Natural killer cell (primary cell): ENCODE measurements at regions not wholly inside any gene's neighbourhood (a gene's known extent, or its start where the extent isn't known, plus 50 kb on each side); places are given as distances from the start of the nearest gene placed in this dataset.

Source experiments
- ATAC-seq, 3 donors: fragments of 150-1000 bp in 2 of 3; fragments of 200-7000 bp in 1 of 3; cut with Tn5 transposase; 1 replicate in 1 of 3; 2 replicates in 2 of 3; pipeline ENCODE4 v1.10.0; 2021; ENCODE audit warnings: mild to moderate bottlenecking in 2 of 3, moderate library complexity in 2 of 3
- DNase-seq, 2 donors: peaks; one replicate each; pipeline versions ENCODE4 v3.0.0 to v3.0.0-alpha.2; 2013 to 2021; ENCODE audit warnings: mixed read lengths in 1 of 2
- H3K27ac ChIP-seq: one replicate; pipeline ENCODE4 v1.5.1; 2013; ENCODE audit warnings: mild to moderate bottlenecking, low read length
- H3K27me3 ChIP-seq: one replicate; pipeline ENCODE4 v1.6.1; 2013; ENCODE audit warnings: low read length; ENCODE audit not compliant: control insufficient read depth, insufficient read depth
- H3K36me3 ChIP-seq: one replicate; pipeline ENCODE4 v1.6.1; 2013; ENCODE audit warnings: low read length; ENCODE audit not compliant: control insufficient read depth, insufficient read depth
- H3K4me1 ChIP-seq: one replicate; pipeline ENCODE4 v1.6.1; 2013; ENCODE audit warnings: low read length; ENCODE audit not compliant: control insufficient read depth, insufficient read depth
- H3K4me3 ChIP-seq: one replicate; pipeline ENCODE4 v1.5.1; 2013; ENCODE audit warnings: low read length
- H3K9me3 ChIP-seq: one replicate; pipeline ENCODE4 v1.6.1; 2013; ENCODE audit warnings: low read length; ENCODE audit not compliant: control insufficient read depth, insufficient read depth
- H3K27ac Mint-ChIP-seq, 2 donors: one replicate each; pipeline ENCODE4 v1.8.0; 2022; ENCODE audit warnings: mild to moderate bottlenecking in 2 of 2, mixed read lengths in 2 of 2, moderate library complexity in 1 of 2
- H3K27me3 Mint-ChIP-seq, 2 donors: one replicate each; pipeline ENCODE4 v1.8.0; 2022; ENCODE audit warnings: low read depth in 2 of 2, mixed read lengths in 2 of 2
- H3K36me3 Mint-ChIP-seq: one replicate; pipeline ENCODE4 v1.8.0; 2022; ENCODE audit warnings: mixed read lengths
- H3K4me1 Mint-ChIP-seq, 2 donors: one replicate each; pipeline ENCODE4 v1.8.0; 2022; ENCODE audit warnings: mixed read lengths in 2 of 2
- H3K4me3 Mint-ChIP-seq: one replicate; pipeline ENCODE4 v1.8.0; 2022; ENCODE audit warnings: mild to moderate bottlenecking, moderate library complexity, mixed read lengths
- H3K9me3 Mint-ChIP-seq, 2 donors: one replicate each; pipeline ENCODE4 v1.8.0; 2022; ENCODE audit warnings: mixed read lengths in 2 of 2
- CTCF ChIP-seq: fragments of 200-600 bp; IDR thresholded peaks from one replicate; pipeline ENCODE4 v1.8.0; 2022; ENCODE audit warnings: antibody characterized with exemption
- WGBS: methylation state at CpG from one replicate; pipeline ENCODE4 v1.1.7; 2013; ENCODE audit warnings: missing lambda C conversion rate; ENCODE audit not compliant: insufficient coverage; 5-methylcytosine and 5-hydroxymethylcytosine counted together
- intact Hi-C: fragments of 100-400 bp; cut with micrococcal nuclease; formaldehyde crosslinking; loops from one replicate; pipeline ENCODE4 v1.14.2; 2022

DNA sequence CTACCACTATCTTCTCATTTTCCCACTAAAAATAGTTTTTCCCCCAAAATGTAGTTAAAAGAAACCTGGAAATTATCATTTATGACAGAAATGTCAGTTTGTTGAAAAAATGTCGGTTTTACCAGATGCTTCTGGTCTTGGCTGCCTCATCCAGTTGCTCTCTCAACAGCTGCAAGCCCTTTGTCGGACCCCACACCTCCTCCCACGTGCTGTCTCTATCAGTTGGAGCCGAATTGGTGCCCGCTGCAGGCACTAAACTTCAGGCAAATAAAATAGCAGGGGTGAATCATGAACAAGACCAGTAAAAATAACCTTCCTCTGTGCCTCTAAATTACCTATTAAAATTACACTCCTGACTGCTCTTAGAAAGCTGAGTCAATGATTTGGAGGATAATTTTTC, 129.5 kb upstream of the CEP162 start:
- no peaks in the 10 kb centered on the region for H3K36me3 ChIP-seq
- H3K27me3 ChIP-seq, result no peaks in the 10 kb centered on the region
- Mint-ChIP-seq H3K36me3 (no peaks in the 10 kb centered on the region), H3K9me3 (peaks cover 7 to 9% of the 10 kb centered on the region in 2 donors), H3K27ac (no peak overlapping the region), H3K4me3 (no peak overlapping the region), H3K27me3 (no peaks in the 10 kb centered on the region), H3K4me1 (no peaks in the 10 kb centered on the region)
- H3K4me1 ChIP-seq, result no peaks in the 10 kb centered on the region
- H3K27ac ChIP-seq, result no peak overlapping the region
- H3K4me3 ChIP-seq, result no peak overlapping the region
- DNase-seq (no peak), ATAC-seq (no peak)
- WGBS, result 57% methylated on average over 5 of the region's 5 CpGs
- H3K9me3 ChIP-seq, result no peaks in the 10 kb centered on the region
- TF ChIP-seq CTCF, result no peak
- intact Hi-C loops, result no loop called here

GRCh38 chr6:84353459-84354423, 126.3 kb upstream of the CEP162 start:
- intact Hi-C loops, result no loop called here
- Histone ChIP-seq H3K27me3 (no peaks in the 10 kb centered on the region), H3K4me3 (no peak overlapping the region), H3K27ac (no peak overlapping the region), H3K9me3 (no peaks in the 10 kb centered on the region), H3K36me3 (no peaks in the 10 kb centered on the region), H3K4me1 (no peaks in the 10 kb centered on the region)
- Mint-ChIP-seq H3K4me3 (no peak overlapping the region), H3K27me3 (no peaks in the 10 kb centered on the region), H3K36me3 (no peaks in the 10 kb centered on the region), H3K9me3 (peaks cover 6 to 10% of the 10 kb centered on the region in 2 donors), H3K4me1 (no peaks in the 10 kb centered on the region), H3K27ac (no peak overlapping the region)
- DNase-seq (no peak), ATAC-seq (no peak)
- 84% methylated on average over 4 of the region's 5 CpGs for WGBS
- TF ChIP-seq CTCF, result no peak

GRCh38 chr6:84350397-84350796, 123.0 kb upstream of the CEP162 start:
- Histone ChIP-seq H3K27ac (no peak overlapping the region), H3K4me3 (no peak overlapping the region), H3K27me3 (no peaks in the 10 kb centered on the region), H3K4me1 (no peaks in the 10 kb centered on the region), H3K9me3 (no peaks in the 10 kb centered on the region), H3K36me3 (no peaks in the 10 kb centered on the region)
- TF ChIP-seq CTCF, result no peak
- H3K27me3 Mint-ChIP-seq, result no peaks in the 10 kb centered on the region
- DNase-seq, result no peak
- intact Hi-C loops, result no loop called here
- H3K27ac Mint-ChIP-seq, result no peak overlapping the region
- H3K9me3 Mint-ChIP-seq, result peaks cover 6 to 11% of the 10 kb centered on the region in 2 donors
- H3K36me3 Mint-ChIP-seq, result no peaks in the 10 kb centered on the region
- H3K4me3 Mint-ChIP-seq, result no peak overlapping the region
- H3K4me1 Mint-ChIP-seq, result no peaks in the 10 kb centered on the region
- ATAC-seq, result no peak

GRCh38 chr6:84349542-84349941, 122.1 kb upstream of the CEP162 start:
- Mint-ChIP-seq H3K4me3 (no peak overlapping the region), H3K9me3 (peaks cover 6 to 12% of the 10 kb centered on the region in 2 donors), H3K4me1 (no peaks in the 10 kb centered on the region), H3K36me3 (no peaks in the 10 kb centered on the region), H3K27me3 (no peaks in the 10 kb centered on the region), H3K27ac (no peak overlapping the region)
- no peaks in the 10 kb centered on the region for H3K9me3 ChIP-seq
- 100% methylated on average over 1 of the region's 1 CpG for WGBS
- no peaks in the 10 kb centered on the region for H3K36me3 ChIP-seq
- ATAC-seq (no peak), DNase-seq (no peak)
- no peaks in the 10 kb centered on the region for H3K27me3 ChIP-seq
- no peak overlapping the region for H3K4me3 ChIP-seq
- H3K27ac ChIP-seq, result no peak overlapping the region
- intact Hi-C loops, result no loop called here
- no peaks in the 10 kb centered on the region for H3K4me1 ChIP-seq
- TF ChIP-seq CTCF, result no peak
